Neural cell (in vitro differentiated cells): ENCODE measurements at regions not wholly inside any gene's neighbourhood (a gene's known extent, or its start where the extent isn't known, plus 50 kb on each side); places are given as distances from the start of the nearest gene placed in this dataset.

Source experiments
- CTCF ChIP-seq: fragments of 450-650 bp; IDR thresholded peaks from 2 replicates; pipeline ENCODE4 v1.5.1; 2014; ENCODE audit warnings: antibody characterized with exemption, mild to moderate bottlenecking, moderate library complexity; ENCODE audit not compliant: poor library complexity, severe bottlenecking
- EP300 ChIP-seq: fragments of 450-650 bp; conservative IDR thresholded peaks from 2 replicates; pipeline ENCODE4 v1.6.1; 2014; ENCODE audit warnings: antibody characterized with exemption, mild to moderate bottlenecking, moderate library complexity; ENCODE audit not compliant: poor library complexity, severe bottlenecking
- EZH2 ChIP-seq: fragments of 200-600, 300-800 bp; shearing (Covaris generic), sonication (generic); IDR thresholded peaks from 2 replicates; pipeline ENCODE4 v1.6.1; 2014; ENCODE audit warnings: antibody characterized with exemption, low read length, borderline replicate concordance, mild to moderate bottlenecking; ENCODE audit not compliant: insufficient read depth, poor library complexity, severe bottlenecking
- MXI1 ChIP-seq: fragments of 450-650 bp; conservative IDR thresholded peaks from 2 replicates; pipeline ENCODE4 v1.6.1; 2014; ENCODE audit warnings: antibody characterized with exemption, mild to moderate bottlenecking; ENCODE audit not compliant: poor library complexity, severe bottlenecking
- POLR2AphosphoS5 ChIP-seq: IDR thresholded peaks from 2 replicates; pipeline ENCODE4 v1.6.1; 2012
- SMC3 ChIP-seq: fragments of 450-650 bp; conservative IDR thresholded peaks from 2 replicates; pipeline ENCODE4 v1.6.1; 2014; ENCODE audit warnings: antibody characterized with exemption, mild to moderate bottlenecking, moderate library complexity; ENCODE audit not compliant: poor library complexity
- TAF1 ChIP-seq: IDR thresholded peaks from 2 replicates; pipeline ENCODE4 v1.6.1; 2012; ENCODE audit warnings: low read depth
- TF ChIP-seq, protein P1 (sequence below): IDR thresholded peaks from 2 replicates; pipeline ENCODE4 v1.6.1; 2012; ENCODE audit warnings: borderline replicate concordance

GRCh38 chr3:117600666-117601065, 891.1 kb downstream of the TUSC7 start:
- no peak for TF ChIP-seq TAF1
- TF ChIP-seq CTCF: no peak
- no peak for TF ChIP-seq MXI1
- TF ChIP-seq POLR2AphosphoS5: no peak
- TF ChIP-seq, protein P1, sequence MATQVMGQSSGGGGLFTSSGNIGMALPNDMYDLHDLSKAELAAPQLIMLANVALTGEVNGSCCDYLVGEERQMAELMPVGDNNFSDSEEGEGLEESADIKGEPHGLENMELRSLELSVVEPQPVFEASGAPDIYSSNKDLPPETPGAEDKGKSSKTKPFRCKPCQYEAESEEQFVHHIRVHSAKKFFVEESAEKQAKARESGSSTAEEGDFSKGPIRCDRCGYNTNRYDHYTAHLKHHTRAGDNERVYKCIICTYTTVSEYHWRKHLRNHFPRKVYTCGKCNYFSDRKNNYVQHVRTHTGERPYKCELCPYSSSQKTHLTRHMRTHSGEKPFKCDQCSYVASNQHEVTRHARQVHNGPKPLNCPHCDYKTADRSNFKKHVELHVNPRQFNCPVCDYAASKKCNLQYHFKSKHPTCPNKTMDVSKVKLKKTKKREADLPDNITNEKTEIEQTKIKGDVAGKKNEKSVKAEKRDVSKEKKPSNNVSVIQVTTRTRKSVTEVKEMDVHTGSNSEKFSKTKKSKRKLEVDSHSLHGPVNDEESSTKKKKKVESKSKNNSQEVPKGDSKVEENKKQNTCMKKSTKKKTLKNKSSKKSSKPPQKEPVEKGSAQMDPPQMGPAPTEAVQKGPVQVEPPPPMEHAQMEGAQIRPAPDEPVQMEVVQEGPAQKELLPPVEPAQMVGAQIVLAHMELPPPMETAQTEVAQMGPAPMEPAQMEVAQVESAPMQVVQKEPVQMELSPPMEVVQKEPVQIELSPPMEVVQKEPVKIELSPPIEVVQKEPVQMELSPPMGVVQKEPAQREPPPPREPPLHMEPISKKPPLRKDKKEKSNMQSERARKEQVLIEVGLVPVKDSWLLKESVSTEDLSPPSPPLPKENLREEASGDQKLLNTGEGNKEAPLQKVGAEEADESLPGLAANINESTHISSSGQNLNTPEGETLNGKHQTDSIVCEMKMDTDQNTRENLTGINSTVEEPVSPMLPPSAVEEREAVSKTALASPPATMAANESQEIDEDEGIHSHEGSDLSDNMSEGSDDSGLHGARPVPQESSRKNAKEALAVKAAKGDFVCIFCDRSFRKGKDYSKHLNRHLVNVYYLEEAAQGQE: no peak
- no peak for TF ChIP-seq SMC3
- TF ChIP-seq EP300: no peak
- no peak for TF ChIP-seq EZH2
